ENCODE measurements at regions not wholly inside any gene's neighbourhood (a gene's known extent, or its start where the extent isn't known, plus 50 kb on each side); places are given as distances from the start of the nearest gene placed in this dataset.

- TF ChIP-seq, protein P1, sequence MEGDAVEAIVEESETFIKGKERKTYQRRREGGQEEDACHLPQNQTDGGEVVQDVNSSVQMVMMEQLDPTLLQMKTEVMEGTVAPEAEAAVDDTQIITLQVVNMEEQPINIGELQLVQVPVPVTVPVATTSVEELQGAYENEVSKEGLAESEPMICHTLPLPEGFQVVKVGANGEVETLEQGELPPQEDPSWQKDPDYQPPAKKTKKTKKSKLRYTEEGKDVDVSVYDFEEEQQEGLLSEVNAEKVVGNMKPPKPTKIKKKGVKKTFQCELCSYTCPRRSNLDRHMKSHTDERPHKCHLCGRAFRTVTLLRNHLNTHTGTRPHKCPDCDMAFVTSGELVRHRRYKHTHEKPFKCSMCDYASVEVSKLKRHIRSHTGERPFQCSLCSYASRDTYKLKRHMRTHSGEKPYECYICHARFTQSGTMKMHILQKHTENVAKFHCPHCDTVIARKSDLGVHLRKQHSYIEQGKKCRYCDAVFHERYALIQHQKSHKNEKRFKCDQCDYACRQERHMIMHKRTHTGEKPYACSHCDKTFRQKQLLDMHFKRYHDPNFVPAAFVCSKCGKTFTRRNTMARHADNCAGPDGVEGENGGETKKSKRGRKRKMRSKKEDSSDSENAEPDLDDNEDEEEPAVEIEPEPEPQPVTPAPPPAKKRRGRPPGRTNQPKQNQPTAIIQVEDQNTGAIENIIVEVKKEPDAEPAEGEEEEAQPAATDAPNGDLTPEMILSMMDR (IDR thresholded peaks at IDR 0.05; ENCODE audit: low read depth, low read length), result no peak
- TF ChIP-seq EZH2phosphoT487 (IDR thresholded peaks at IDR 0.05; ENCODE audit: low read depth), result no peak
Measured at GRCh38 chr17:5822281-5823060, 238.2 kb upstream of the NLRP1 start.
